ENCODE measurements at regions not wholly inside any gene's neighbourhood (a gene's known extent, or its start where the extent isn't known, plus 50 kb on each side); places are given as distances from the start of the nearest gene placed in this dataset.

DNA sequence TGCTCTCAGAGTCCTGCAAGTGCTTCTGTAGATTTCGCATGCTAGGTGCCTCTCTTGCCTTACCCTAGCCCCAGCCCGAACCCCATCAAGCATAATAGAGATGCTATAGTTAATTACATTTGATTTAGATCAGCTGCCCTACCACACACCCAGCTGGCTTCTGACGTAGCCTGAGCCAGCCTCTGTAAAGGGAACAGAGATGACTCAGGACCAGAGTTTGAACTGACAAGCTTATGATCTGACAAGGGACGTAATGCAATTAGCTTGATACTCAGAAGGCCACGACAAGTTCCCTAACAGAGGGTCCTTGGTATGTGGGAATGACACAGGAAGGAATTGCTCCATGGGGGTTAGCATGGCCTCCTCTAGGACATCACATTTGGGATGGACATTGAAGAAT is 126.6 kb downstream of the LRATD1 start:
- intact Hi-C loops (cut with micrococcal nuclease; ENCODE audit: unreplicated experiment), result no loop called here
- ATAC-seq, result no peak

DNA sequence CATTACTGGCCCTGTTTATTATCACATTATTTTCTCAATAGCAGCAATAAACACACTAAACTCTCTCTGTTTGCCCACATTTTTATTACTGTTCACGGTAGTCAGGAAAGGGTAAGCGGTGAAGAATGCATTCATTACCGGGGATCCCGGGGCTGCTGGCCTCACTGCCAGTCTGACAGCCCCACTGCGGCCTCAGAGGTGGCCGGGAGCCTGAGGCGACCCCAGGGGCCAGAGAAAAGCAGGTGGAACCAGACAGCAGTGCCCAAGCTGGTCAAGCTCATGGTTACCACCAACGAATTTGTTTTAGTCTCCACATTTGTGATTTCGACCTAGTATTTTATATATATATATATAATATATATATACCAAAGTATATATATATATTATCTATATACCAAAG is 127.7 kb downstream of the LRATD1 start:
- no peak for TF ChIP-seq SIN3A (IDR thresholded peaks at IDR 0.05; ENCODE audit: borderline replicate concordance, insufficient read depth, low read depth, low read length)
- no peak for TF ChIP-seq TCF7L2 (IDR thresholded peaks at IDR 0.05; ENCODE audit: low read depth, low read length)
- TF ChIP-seq, protein P1, sequence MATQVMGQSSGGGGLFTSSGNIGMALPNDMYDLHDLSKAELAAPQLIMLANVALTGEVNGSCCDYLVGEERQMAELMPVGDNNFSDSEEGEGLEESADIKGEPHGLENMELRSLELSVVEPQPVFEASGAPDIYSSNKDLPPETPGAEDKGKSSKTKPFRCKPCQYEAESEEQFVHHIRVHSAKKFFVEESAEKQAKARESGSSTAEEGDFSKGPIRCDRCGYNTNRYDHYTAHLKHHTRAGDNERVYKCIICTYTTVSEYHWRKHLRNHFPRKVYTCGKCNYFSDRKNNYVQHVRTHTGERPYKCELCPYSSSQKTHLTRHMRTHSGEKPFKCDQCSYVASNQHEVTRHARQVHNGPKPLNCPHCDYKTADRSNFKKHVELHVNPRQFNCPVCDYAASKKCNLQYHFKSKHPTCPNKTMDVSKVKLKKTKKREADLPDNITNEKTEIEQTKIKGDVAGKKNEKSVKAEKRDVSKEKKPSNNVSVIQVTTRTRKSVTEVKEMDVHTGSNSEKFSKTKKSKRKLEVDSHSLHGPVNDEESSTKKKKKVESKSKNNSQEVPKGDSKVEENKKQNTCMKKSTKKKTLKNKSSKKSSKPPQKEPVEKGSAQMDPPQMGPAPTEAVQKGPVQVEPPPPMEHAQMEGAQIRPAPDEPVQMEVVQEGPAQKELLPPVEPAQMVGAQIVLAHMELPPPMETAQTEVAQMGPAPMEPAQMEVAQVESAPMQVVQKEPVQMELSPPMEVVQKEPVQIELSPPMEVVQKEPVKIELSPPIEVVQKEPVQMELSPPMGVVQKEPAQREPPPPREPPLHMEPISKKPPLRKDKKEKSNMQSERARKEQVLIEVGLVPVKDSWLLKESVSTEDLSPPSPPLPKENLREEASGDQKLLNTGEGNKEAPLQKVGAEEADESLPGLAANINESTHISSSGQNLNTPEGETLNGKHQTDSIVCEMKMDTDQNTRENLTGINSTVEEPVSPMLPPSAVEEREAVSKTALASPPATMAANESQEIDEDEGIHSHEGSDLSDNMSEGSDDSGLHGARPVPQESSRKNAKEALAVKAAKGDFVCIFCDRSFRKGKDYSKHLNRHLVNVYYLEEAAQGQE (IDR thresholded peaks at IDR 0.05; ENCODE audit: insufficient read depth in 1 of 2, low read depth in 2 of 2, low read length in 1 of 2), result no peak
- no peak for TF ChIP-seq POLR2AphosphoS5 (IDR thresholded peaks at IDR 0.05; ENCODE audit: low read depth, low read length)
- TF ChIP-seq, protein P2, sequence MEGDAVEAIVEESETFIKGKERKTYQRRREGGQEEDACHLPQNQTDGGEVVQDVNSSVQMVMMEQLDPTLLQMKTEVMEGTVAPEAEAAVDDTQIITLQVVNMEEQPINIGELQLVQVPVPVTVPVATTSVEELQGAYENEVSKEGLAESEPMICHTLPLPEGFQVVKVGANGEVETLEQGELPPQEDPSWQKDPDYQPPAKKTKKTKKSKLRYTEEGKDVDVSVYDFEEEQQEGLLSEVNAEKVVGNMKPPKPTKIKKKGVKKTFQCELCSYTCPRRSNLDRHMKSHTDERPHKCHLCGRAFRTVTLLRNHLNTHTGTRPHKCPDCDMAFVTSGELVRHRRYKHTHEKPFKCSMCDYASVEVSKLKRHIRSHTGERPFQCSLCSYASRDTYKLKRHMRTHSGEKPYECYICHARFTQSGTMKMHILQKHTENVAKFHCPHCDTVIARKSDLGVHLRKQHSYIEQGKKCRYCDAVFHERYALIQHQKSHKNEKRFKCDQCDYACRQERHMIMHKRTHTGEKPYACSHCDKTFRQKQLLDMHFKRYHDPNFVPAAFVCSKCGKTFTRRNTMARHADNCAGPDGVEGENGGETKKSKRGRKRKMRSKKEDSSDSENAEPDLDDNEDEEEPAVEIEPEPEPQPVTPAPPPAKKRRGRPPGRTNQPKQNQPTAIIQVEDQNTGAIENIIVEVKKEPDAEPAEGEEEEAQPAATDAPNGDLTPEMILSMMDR (IDR thresholded peaks at IDR 0.05), result no peak
- POLR2A ChIA-PET, result no interaction called here
- in situ Hi-C loops (cut with HindIII; ENCODE audit: low pct_unique_long_range_greater_than_20kb, low sequenced_read_pairs), result no loop called here

More for the DNA sequence above, 126.6 kb downstream of the LRATD1 start:
- POLR2A ChIA-PET, result no interaction called here
- no TSS peak for BruUV-seq (replicated peaks)
- DNase-seq (ENCODE audit: low read depth, low spot score), result no peak
- H3K4me3 ChIP-seq (ENCODE audit: low read depth in 2 of 2, low read length in 2 of 2), result no peak overlapping the region
- no peak overlapping the region for H3K27ac ChIP-seq (ENCODE audit: low read length)
- in situ Hi-C loops (cut with HindIII; ENCODE audit: low pct_unique_long_range_greater_than_20kb, low sequenced_read_pairs), result no loop called here
- no peaks in the 10 kb centered on the region for H3K36me3 ChIP-seq (ENCODE audit: control insufficient read depth, insufficient read depth, low read length)
- TF ChIP-seq TCF7L2 (IDR thresholded peaks at IDR 0.05; ENCODE audit: low read depth, low read length) (no peak), SIN3A (IDR thresholded peaks at IDR 0.05; ENCODE audit: borderline replicate concordance, insufficient read depth, low read depth, low read length) (no peak), POLR2AphosphoS5 (IDR thresholded peaks at IDR 0.05; ENCODE audit: low read depth, low read length) (no peak)
- TF ChIP-seq, protein P1 (IDR thresholded peaks at IDR 0.05; ENCODE audit: insufficient read depth in 1 of 2, low read depth in 2 of 2, low read length in 1 of 2), result no peak
- TF ChIP-seq, protein P2 (IDR thresholded peaks at IDR 0.05), result no peak
- H3K27me3 ChIP-seq (ENCODE audit: control insufficient read depth, insufficient read depth, low read length), result no peaks in the 10 kb centered on the region
- H3K4me1 ChIP-seq (ENCODE audit: control insufficient read depth, insufficient read depth, low read length), result no peaks in the 10 kb centered on the region
- CTCF ChIA-PET, result no interaction called here
- H3K9me3 ChIP-seq (ENCODE audit: control insufficient read depth, insufficient read depth, low read depth, low read length), result no peaks in the 10 kb centered on the region

More for the DNA sequence above, 127.7 kb downstream of the LRATD1 start:
- H3K9me3 ChIP-seq (ENCODE audit: control insufficient read depth, insufficient read depth, low read depth, low read length), result no peaks in the 10 kb centered on the region
- no peaks in the 10 kb centered on the region for H3K27me3 ChIP-seq (ENCODE audit: control insufficient read depth, insufficient read depth, low read length)
- BruUV-seq (replicated peaks), result no TSS peak
- intact Hi-C loops (cut with micrococcal nuclease; ENCODE audit: unreplicated experiment), result no loop called here
- no peak overlapping the region for H3K4me3 ChIP-seq (ENCODE audit: low read depth in 2 of 2, low read length in 2 of 2)
- no peaks in the 10 kb centered on the region for H3K4me1 ChIP-seq (ENCODE audit: control insufficient read depth, insufficient read depth, low read length)
- no peak overlapping the region for H3K27ac ChIP-seq (ENCODE audit: low read length)
- no peak for ATAC-seq
- no peak for DNase-seq (ENCODE audit: low read depth, low spot score)
- no peaks in the 10 kb centered on the region for H3K36me3 ChIP-seq (ENCODE audit: control insufficient read depth, insufficient read depth, low read length)
- CTCF ChIA-PET, result no interaction called here

All from Panc1 (cell line).